ENCODE measurements at regions not wholly inside any gene's neighbourhood (a gene's known extent, or its start where the extent isn't known, plus 50 kb on each side); places are given as distances from the start of the nearest gene placed in this dataset.

DNA sequence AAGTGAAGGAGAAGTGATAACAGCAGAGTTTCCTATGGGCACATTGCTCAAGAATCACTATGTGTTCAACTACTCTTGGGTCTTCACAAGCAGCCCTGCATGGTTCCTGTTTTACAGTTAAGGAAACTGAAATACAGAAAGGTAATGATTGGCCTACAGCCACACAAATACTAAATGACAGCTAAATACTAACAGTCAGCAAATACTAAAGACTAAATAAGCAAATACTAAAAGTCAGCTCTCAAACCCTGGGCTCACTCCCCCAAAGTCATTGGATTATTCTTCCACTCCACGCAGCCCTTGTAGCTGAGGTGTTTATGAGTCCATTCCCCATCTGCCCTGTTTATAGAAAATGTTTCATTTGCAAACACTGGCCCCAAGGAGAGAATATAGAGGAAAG is 372.7 kb upstream of the CDH11 start:
- ChIA-PET POLR2A (no interaction called here), CTCF (no interaction called here), RAD21 (ENCODE audit: low non-redundant PET in 1 of 2, low total read pairs in 2 of 2, uncharacterized antibody in 2 of 2, unreplicated experiment in 2 of 2) (no interaction called here)
- Histone ChIP-seq H3K79me2 (ENCODE audit: insufficient read depth, low read length) (no peaks in the 10 kb centered on the region), H3K9me2 (ENCODE audit: insufficient read depth) (no peaks in the 10 kb centered on the region), H3K9ac (ENCODE audit: low read length) (no peak overlapping the region), H3K27me3 (ENCODE audit: insufficient read depth, low read length) (no peaks in the 10 kb centered on the region), H3K36me3 (ENCODE audit: control insufficient read depth in 1 of 2, insufficient read depth in 2 of 2, low read length in 2 of 2) (no peaks in the 10 kb centered on the region), H2AFZ (ENCODE audit: low read depth, low read length, poor library complexity, severe bottlenecking) (no peak overlapping the region), H3K4me2 (ENCODE audit: low read length) (no peak overlapping the region), H3K4me1 (ENCODE audit: control insufficient read depth in 1 of 2, insufficient read depth in 2 of 2, low read length in 2 of 2) (no peaks in the 10 kb centered on the region), H3K27ac (ENCODE audit: low read depth, low read length) (no peak overlapping the region), H3K4me3 (replicated peaks in 1 of 2; ENCODE audit: low read depth in 1 of 2, low read length in 2 of 2) (no peak overlapping the region), H3K9me3 (ENCODE audit: control insufficient read depth in 1 of 2, insufficient read depth in 1 of 2, low read depth in 1 of 2, low read length in 2 of 2) (peaks cover 0 to 10% of the 10 kb centered on the region in 2 experiments; a peak in 2 of 4 replicates), H4K20me1 (ENCODE audit: insufficient read depth) (no peaks in the 10 kb centered on the region)
- TF ChIP-seq CBX3 (IDR thresholded peaks at IDR 0.05; ENCODE audit: low read depth) (no peak), RAD21 (IDR thresholded peaks at IDR 0.05; ENCODE audit: low read depth) (no peak), TCF7L2 (IDR thresholded peaks at IDR 0.05; ENCODE audit: borderline replicate concordance, extremely low read depth, insufficient read depth, insufficient read length) (no peak), YY1 (IDR thresholded peaks at IDR 0.05; ENCODE audit: extremely low read depth, insufficient replicate concordance, low read depth, low read length) (no peak), ELF1 (IDR thresholded peaks at IDR 0.05; ENCODE audit: borderline replicate concordance, low read depth) (no peak), SP1 (IDR thresholded peaks at IDR 0.05; ENCODE audit: low read depth) (no peak), EGR1 (IDR thresholded peaks at IDR 0.05; ENCODE audit: low read depth) (no peak), SRF (IDR thresholded peaks at IDR 0.05; ENCODE audit: low read depth) (no peak), POLR2AphosphoS5 (IDR thresholded peaks at IDR 0.05; ENCODE audit: low read depth, low read length) (no peak), ZFX (IDR thresholded peaks at IDR 0.05) (no peak), EZH2 (IDR thresholded peaks at IDR 0.05) (no peak), FOSL1 (IDR thresholded peaks at IDR 0.05; ENCODE audit: low read depth) (no peak), SIN3A (IDR thresholded peaks at IDR 0.05; ENCODE audit: low read depth) (no peak)
- TF ChIP-seq, protein P1, sequence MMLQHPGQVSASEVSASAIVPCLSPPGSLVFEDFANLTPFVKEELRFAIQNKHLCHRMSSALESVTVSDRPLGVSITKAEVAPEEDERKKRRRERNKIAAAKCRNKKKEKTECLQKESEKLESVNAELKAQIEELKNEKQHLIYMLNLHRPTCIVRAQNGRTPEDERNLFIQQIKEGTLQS (IDR thresholded peaks at IDR 0.05), result no peak
- TF ChIP-seq, protein P2, sequence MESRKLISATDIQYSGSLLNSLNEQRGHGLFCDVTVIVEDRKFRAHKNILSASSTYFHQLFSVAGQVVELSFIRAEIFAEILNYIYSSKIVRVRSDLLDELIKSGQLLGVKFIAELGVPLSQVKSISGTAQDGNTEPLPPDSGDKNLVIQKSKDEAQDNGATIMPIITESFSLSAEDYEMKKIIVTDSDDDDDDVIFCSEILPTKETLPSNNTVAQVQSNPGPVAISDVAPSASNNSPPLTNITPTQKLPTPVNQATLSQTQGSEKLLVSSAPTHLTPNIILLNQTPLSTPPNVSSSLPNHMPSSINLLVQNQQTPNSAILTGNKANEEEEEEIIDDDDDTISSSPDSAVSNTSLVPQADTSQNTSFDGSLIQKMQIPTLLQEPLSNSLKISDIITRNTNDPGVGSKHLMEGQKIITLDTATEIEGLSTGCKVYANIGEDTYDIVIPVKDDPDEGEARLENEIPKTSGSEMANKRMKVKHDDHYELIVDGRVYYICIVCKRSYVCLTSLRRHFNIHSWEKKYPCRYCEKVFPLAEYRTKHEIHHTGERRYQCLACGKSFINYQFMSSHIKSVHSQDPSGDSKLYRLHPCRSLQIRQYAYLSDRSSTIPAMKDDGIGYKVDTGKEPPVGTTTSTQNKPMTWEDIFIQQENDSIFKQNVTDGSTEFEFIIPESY (IDR thresholded peaks at IDR 0.05; ENCODE audit: extremely low read depth, insufficient replicate concordance, low read length), result no peak
- TF ChIP-seq, protein P3, sequence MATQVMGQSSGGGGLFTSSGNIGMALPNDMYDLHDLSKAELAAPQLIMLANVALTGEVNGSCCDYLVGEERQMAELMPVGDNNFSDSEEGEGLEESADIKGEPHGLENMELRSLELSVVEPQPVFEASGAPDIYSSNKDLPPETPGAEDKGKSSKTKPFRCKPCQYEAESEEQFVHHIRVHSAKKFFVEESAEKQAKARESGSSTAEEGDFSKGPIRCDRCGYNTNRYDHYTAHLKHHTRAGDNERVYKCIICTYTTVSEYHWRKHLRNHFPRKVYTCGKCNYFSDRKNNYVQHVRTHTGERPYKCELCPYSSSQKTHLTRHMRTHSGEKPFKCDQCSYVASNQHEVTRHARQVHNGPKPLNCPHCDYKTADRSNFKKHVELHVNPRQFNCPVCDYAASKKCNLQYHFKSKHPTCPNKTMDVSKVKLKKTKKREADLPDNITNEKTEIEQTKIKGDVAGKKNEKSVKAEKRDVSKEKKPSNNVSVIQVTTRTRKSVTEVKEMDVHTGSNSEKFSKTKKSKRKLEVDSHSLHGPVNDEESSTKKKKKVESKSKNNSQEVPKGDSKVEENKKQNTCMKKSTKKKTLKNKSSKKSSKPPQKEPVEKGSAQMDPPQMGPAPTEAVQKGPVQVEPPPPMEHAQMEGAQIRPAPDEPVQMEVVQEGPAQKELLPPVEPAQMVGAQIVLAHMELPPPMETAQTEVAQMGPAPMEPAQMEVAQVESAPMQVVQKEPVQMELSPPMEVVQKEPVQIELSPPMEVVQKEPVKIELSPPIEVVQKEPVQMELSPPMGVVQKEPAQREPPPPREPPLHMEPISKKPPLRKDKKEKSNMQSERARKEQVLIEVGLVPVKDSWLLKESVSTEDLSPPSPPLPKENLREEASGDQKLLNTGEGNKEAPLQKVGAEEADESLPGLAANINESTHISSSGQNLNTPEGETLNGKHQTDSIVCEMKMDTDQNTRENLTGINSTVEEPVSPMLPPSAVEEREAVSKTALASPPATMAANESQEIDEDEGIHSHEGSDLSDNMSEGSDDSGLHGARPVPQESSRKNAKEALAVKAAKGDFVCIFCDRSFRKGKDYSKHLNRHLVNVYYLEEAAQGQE (IDR thresholded peaks at IDR 0.05; ENCODE audit: low read depth), result no peak
- TF ChIP-seq, protein P4, sequence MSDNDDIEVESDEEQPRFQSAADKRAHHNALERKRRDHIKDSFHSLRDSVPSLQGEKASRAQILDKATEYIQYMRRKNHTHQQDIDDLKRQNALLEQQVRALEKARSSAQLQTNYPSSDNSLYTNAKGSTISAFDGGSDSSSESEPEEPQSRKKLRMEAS (IDR thresholded peaks at IDR 0.05), result no peak
- TF ChIP-seq, protein P5, sequence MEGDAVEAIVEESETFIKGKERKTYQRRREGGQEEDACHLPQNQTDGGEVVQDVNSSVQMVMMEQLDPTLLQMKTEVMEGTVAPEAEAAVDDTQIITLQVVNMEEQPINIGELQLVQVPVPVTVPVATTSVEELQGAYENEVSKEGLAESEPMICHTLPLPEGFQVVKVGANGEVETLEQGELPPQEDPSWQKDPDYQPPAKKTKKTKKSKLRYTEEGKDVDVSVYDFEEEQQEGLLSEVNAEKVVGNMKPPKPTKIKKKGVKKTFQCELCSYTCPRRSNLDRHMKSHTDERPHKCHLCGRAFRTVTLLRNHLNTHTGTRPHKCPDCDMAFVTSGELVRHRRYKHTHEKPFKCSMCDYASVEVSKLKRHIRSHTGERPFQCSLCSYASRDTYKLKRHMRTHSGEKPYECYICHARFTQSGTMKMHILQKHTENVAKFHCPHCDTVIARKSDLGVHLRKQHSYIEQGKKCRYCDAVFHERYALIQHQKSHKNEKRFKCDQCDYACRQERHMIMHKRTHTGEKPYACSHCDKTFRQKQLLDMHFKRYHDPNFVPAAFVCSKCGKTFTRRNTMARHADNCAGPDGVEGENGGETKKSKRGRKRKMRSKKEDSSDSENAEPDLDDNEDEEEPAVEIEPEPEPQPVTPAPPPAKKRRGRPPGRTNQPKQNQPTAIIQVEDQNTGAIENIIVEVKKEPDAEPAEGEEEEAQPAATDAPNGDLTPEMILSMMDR (IDR thresholded peaks at IDR 0.05 in 2 of 3, conservative IDR thresholded peaks at IDR 0.05 in 1 of 3; ENCODE audit: borderline replicate concordance in 1 of 3, insufficient read depth in 1 of 3, low read depth in 2 of 3, low read length in 2 of 3), result no peak
- no TSS peak for BruUV-seq (replicated peaks)
- ATAC-seq (no peak), DNase-seq (ENCODE audit: low read depth, low spot score) (no peak)
- intact Hi-C loops (cut with micrococcal nuclease), result no loop called here
